Kidney (tissue), 13 donors: ENCODE measurements at regions not wholly inside any gene's neighbourhood (a gene's known extent, or its start where the extent isn't known, plus 50 kb on each side); places are given as distances from the start of the nearest gene placed in this dataset.

Experiments
- DNase-seq, 5 donors: peaks; one replicate each; pipeline ENCODE4 v3.0.0-alpha.2; 2013 to 2020
- FAIRE-seq: peaks from 2 replicates; lab custom pipeline; 2012; peaks lifted over from hg19 to GRCh38; lab: Jason Lieb, UNC
- H3K27ac ChIP-seq, 2 donors: one replicate each; pipeline ENCODE4 v1.7.0; 2013; ENCODE audit warnings: low read depth in 2 of 2, low read length in 2 of 2, inconsistent platforms in 1 of 2
- H3K27me3 ChIP-seq: one replicate; pipeline ENCODE4 v1.7.1; 2013; ENCODE audit warnings: low read length, inconsistent platforms; ENCODE audit not compliant: control insufficient read depth, insufficient read depth
- H3K36me3 ChIP-seq, 3 donors: one replicate each; pipeline versions ENCODE4 v1.7.0 to v1.7.1; 2013; ENCODE audit warnings: low read length in 3 of 3, control low read depth in 1 of 3, inconsistent platforms in 1 of 3; ENCODE audit not compliant: insufficient read depth in 3 of 3, control insufficient read depth in 2 of 3
- H3K4me1 ChIP-seq, 3 donors: one replicate each; pipeline versions ENCODE4 v1.7.0 to v1.7.1; 2013; ENCODE audit warnings: low read length in 3 of 3, inconsistent platforms in 1 of 3, low read depth in 1 of 3; ENCODE audit not compliant: control insufficient read depth in 2 of 3, insufficient read depth in 2 of 3
- H3K4me3 ChIP-seq, 3 donors: one replicate each; pipeline versions ENCODE4 v1.7.0 to v1.8.1; 2013; ENCODE audit warnings: low read length in 3 of 3, control low read depth in 1 of 3, inconsistent platforms in 1 of 3
- H3K9ac ChIP-seq, 3 donors: one replicate each; pipeline versions ENCODE4 v1.7.0 to v1.7.1; 2013; ENCODE audit warnings: low read length in 3 of 3, control low read depth in 1 of 3, inconsistent platforms in 1 of 3
- H3K9me3 ChIP-seq, 3 donors: one replicate each; pipeline versions ENCODE4 v1.7.0 to v1.7.1; 2013; ENCODE audit warnings: low read length in 3 of 3, control low read depth in 1 of 3, inconsistent platforms in 1 of 3; ENCODE audit not compliant: control insufficient read depth in 2 of 3, insufficient read depth in 1 of 3
- CTCF ChIP-seq: IDR thresholded peaks from 3 replicates; pipeline ENCODE4 v1.5.1; 2012; ENCODE audit warnings: mild to moderate bottlenecking, moderate library complexity, borderline replicate concordance; ENCODE audit not compliant: insufficient read depth; ENCODE audit errors: extremely low read depth
- intact Hi-C: fragments of 100-400 bp; cut with DNase I; formaldehyde crosslinking; loops from one replicate; pipeline ENCODE4 v1.11.1; 2022
- donor health status: control.
- donor health status: control.
- donor health status: control.
- donor health status: control.
- donor health status: control.
- donor health status: DM: yes; HTN: yes; CAD: no.
- donor health status: Normal renal cell carcinoma (clear cell type).

DNA sequence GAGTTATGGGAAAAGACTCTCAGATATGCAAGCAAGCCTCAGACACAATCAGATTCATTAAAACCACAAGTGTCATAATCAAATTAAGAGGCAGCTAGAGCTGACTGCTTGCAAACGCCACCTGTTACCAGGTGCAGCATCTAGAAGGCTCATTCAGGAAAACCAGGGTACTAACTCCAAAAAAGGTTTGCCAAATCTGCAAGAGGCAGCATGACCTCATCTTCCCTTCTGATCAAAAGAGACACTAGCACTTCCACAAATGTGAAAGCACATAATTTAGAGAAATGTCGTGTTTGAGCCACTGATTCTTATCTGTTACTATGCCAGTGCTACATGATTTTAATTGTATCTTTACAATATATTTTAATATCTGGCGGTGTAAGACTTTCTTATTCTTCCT is 123.3 kb upstream of the NANOGP8 start:
- Histone ChIP-seq H3K27ac (no peak overlapping the region), H3K36me3 (no peaks in the 10 kb centered on the region), H3K9me3 (no peaks in the 10 kb centered on the region), H3K4me1 (no peaks in the 10 kb centered on the region), H3K27me3 (no peaks in the 10 kb centered on the region), H3K9ac (no peak overlapping the region), H3K4me3 (no peak overlapping the region)
- TF ChIP-seq CTCF = no peak
- intact Hi-C loops = no loop called here
- FAIRE-seq = no peak
- no peak for DNase-seq

DNA sequence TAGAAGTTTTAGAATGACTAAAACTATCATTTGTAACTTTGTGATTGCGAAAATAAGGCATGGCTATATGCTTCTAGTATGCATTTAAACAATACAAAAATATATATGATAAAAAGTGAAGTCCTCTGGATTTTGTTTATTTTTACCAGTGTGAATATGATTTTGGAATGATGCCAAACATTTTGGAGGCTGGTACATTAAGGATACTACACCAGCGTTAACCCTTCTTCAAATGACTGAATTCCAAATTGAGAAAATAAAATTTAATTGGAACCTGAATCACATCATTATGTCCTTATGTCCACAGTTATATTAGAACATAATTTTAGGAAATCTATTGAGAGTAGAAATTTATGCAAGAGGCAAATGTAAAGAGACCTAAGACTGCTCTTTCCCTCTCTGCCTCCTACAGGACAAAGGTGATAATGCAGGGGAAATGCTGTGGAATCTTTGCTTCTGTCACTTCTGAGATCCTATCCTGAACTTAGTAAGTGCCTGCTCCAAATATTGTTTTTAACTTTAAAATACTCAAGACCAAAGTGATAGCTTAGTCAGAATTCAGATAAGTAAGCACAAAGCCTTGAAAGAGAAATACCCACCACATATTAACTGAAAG is 121.1 kb upstream of the NANOGP8 start:
- H3K9ac ChIP-seq = no peak overlapping the region
- no peak overlapping the region for H3K27ac ChIP-seq
- intact Hi-C loops = no loop called here
- no peak overlapping the region for H3K4me3 ChIP-seq
- DNase-seq (no peak), FAIRE-seq (no peak)
- H3K9me3 ChIP-seq = no peaks in the 10 kb centered on the region
- H3K4me1 ChIP-seq = no peaks in the 10 kb centered on the region
- no peaks in the 10 kb centered on the region for H3K36me3 ChIP-seq
- no peaks in the 10 kb centered on the region for H3K27me3 ChIP-seq
- no peak for TF ChIP-seq CTCF

- Histone ChIP-seq H3K9ac (no peak overlapping the region), H3K4me1 (no peaks in the 10 kb centered on the region), H3K27me3 (no peaks in the 10 kb centered on the region), H3K36me3 (no peaks in the 10 kb centered on the region), H3K27ac (no peak overlapping the region), H3K9me3 (no peaks in the 10 kb centered on the region), H3K4me3 (no peak overlapping the region)
- DNase-seq (no peak), FAIRE-seq (no peak)
- intact Hi-C loops = no loop called here
- TF ChIP-seq CTCF = no peak
These were observed 113.1 kb upstream of the NANOGP8 start for GRCh38 chr15:35198197-35198596.

GRCh38 chr15:35197754-35198153 is 112.7 kb upstream of the NANOGP8 start:
- Histone ChIP-seq H3K9me3 (no peaks in the 10 kb centered on the region), H3K4me1 (no peaks in the 10 kb centered on the region), H3K4me3 (no peak overlapping the region), H3K36me3 (no peaks in the 10 kb centered on the region), H3K9ac (no peak overlapping the region), H3K27ac (no peak overlapping the region), H3K27me3 (no peaks in the 10 kb centered on the region)
- DNase-seq = no peak
- intact Hi-C loops = no loop called here
- no peak for FAIRE-seq
- TF ChIP-seq CTCF = no peak
